ENCODE measurements at regions not wholly inside any gene's neighbourhood (a gene's known extent, or its start where the extent isn't known, plus 50 kb on each side); places are given as distances from the start of the nearest gene placed in this dataset.
"Not testable (repeated sequence)": the region's sequence is repeated elsewhere in the genome, so short reads cannot be mapped to it uniquely, and the experiment has no call there.

GRCh38 chr20:11976966-11977365 lies 59.3 kb downstream of the BTBD3 start:
- DNase-seq (ENCODE audit: low read depth) = no peak

- DNase-seq (ENCODE audit: low read depth) = no peak
These were observed 60.8 kb downstream of the BTBD3 start for GRCh38 chr20:11978496-11978895.

- no peak for DNase-seq (ENCODE audit: low read depth)
These were observed 61.8 kb downstream of the BTBD3 start for GRCh38 chr20:11979306-11979990.

GRCh38 chr20:11980263-11980662 lies 62.6 kb downstream of the BTBD3 start:
- DNase-seq (ENCODE audit: low read depth) = no peak

GRCh38 chr20:11981366-11981947 lies 63.8 kb downstream of the BTBD3 start:
- DNase-seq (ENCODE audit: low read depth) = no peak

GRCh38 chr20:11982289-11982954 lies 64.7 kb downstream of the BTBD3 start:
- DNase-seq (ENCODE audit: low read depth) = no peak

GRCh38 chr20:11982955-11983470 lies 65.3 kb downstream of the BTBD3 start:
- no peak for DNase-seq (ENCODE audit: low read depth)

GRCh38 chr20:11986954-11987353 lies 69.3 kb downstream of the BTBD3 start:
- DNase-seq (ENCODE audit: low read depth) = no peak

- no peak for DNase-seq (ENCODE audit: low read depth)
These were observed 69.8 kb downstream of the BTBD3 start for GRCh38 chr20:11987526-11987925.

- no peak for DNase-seq (ENCODE audit: low read depth)
These were observed 71.5 kb downstream of the BTBD3 start for GRCh38 chr20:11989018-11989771.

- DNase-seq (ENCODE audit: low read depth) = no peak
These were observed 74.7 kb downstream of the BTBD3 start for GRCh38 chr20:11992426-11992825.

GRCh38 chr20:11993886-11994461 lies 76.3 kb downstream of the BTBD3 start:
- no peak for DNase-seq (ENCODE audit: low read depth)

- no peak for DNase-seq (ENCODE audit: low read depth)
These were observed 78.3 kb downstream of the BTBD3 start for GRCh38 chr20:11995805-11996567.

GRCh38 chr20:12004776-12005175 lies 87.1 kb downstream of the BTBD3 start:
- not testable (repeated sequence) for DNase-seq (ENCODE audit: low read depth)

GRCh38 chr20:12012241-12013222 lies 94.8 kb downstream of the BTBD3 start:
- peak; percentile 31 for DNase-seq (ENCODE audit: low read depth)

GRCh38 chr20:12014276-12014675 lies 96.6 kb downstream of the BTBD3 start:
- no peak for DNase-seq (ENCODE audit: low read depth)

- DNase-seq (ENCODE audit: low read depth) = no peak
These were observed 97.0 kb downstream of the BTBD3 start for GRCh38 chr20:12014736-12015135.

- no peak for DNase-seq (ENCODE audit: low read depth)
These were observed 98.6 kb downstream of the BTBD3 start for GRCh38 chr20:12016291-12016690.

GRCh38 chr20:12019715-12020114 lies 102.0 kb downstream of the BTBD3 start:
- no peak for DNase-seq (ENCODE audit: low read depth)

- DNase-seq (ENCODE audit: low read depth) = no peak
These were observed 103.2 kb downstream of the BTBD3 start for GRCh38 chr20:12020846-12021245.
